ENCODE measurements at regions not wholly inside any gene's neighbourhood (a gene's known extent, or its start where the extent isn't known, plus 50 kb on each side); places are given as distances from the start of the nearest gene placed in this dataset.

DNA sequence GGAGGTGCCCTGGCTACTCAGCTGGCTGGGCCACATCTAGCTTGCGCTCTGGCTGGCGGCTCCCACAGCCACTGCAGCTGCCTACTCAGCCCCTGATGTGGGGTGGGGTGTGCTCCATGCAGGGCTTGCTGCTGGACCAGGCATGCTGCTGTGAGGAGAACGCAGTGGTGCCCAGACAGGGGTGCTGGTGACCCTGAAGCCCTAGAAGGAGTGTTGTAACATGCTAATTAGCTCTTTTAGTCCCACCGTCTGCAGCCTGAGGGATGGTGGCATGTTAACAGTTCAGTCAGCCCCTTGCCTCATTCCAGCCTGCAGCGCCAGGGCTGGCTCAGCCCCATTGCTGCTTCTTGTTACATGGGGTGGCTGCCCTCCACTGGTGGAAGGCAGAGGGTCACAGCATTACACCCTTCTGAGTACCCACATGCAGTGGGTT lies 642.3 kb downstream of the DMRTA1 start:
- Histone ChIP-seq H3K36me3 (ENCODE audit: low read length) (no peaks in the 10 kb centered on the region; the same call in 1 of the 2 replicates), H3K27ac (ENCODE audit: low read depth, low read length) (no peak overlapping the region), H2AFZ (ENCODE audit: low read depth, low read length, severe bottlenecking) (no peak overlapping the region), H3K9me3 (ENCODE audit: insufficient read depth, low read length) (no peaks in the 10 kb centered on the region), H3K27me3 (ENCODE audit: low read length) (no peaks in the 10 kb centered on the region), H3K4me3 (ENCODE audit: insufficient read depth, low read length, poor library complexity, severe bottlenecking) (no peak overlapping the region), H3K79me2 (ENCODE audit: insufficient read depth, low read length) (no peaks in the 10 kb centered on the region), H3K9me2 (replicated peaks; ENCODE audit: insufficient read depth, low read length) (no peaks in the 10 kb centered on the region), H3F3A (ENCODE audit: insufficient read depth) (no peaks in the 10 kb centered on the region), H3K4me2 (ENCODE audit: low read depth, low read length, poor library complexity, severe bottlenecking) (no peak overlapping the region), H3K9ac (ENCODE audit: low read length) (no peak overlapping the region), H4K20me1 (ENCODE audit: low read depth, low read length) (no peaks in the 10 kb centered on the region; the same call in 1 of the 2 replicates)
- TF ChIP-seq, protein P1, sequence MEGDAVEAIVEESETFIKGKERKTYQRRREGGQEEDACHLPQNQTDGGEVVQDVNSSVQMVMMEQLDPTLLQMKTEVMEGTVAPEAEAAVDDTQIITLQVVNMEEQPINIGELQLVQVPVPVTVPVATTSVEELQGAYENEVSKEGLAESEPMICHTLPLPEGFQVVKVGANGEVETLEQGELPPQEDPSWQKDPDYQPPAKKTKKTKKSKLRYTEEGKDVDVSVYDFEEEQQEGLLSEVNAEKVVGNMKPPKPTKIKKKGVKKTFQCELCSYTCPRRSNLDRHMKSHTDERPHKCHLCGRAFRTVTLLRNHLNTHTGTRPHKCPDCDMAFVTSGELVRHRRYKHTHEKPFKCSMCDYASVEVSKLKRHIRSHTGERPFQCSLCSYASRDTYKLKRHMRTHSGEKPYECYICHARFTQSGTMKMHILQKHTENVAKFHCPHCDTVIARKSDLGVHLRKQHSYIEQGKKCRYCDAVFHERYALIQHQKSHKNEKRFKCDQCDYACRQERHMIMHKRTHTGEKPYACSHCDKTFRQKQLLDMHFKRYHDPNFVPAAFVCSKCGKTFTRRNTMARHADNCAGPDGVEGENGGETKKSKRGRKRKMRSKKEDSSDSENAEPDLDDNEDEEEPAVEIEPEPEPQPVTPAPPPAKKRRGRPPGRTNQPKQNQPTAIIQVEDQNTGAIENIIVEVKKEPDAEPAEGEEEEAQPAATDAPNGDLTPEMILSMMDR (IDR thresholded peaks at IDR 0.05; ENCODE audit: insufficient read depth, low read length, poor library complexity, severe bottlenecking): no peak
- TF ChIP-seq EZH2phosphoT487 (conservative IDR thresholded peaks at IDR 0.05; ENCODE audit: low read length): no peak

DNA sequence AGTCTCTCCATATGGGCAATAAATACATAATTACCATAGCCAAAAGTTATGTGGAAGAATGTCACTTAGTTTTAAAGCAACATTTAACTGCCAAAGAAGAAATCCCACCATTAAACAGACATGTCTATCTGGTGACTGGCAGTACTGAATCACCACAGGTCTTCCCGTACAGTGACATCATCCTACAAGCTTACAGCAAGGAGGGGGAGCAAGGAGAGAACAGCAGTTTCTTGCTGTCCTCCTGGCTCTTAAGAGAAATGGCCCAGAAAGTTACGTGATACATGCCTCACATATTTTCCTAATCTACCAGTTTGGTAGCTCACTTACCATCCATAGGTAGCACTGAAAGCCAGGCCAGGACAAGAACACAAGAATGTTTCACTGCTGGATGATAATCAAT lies 671.0 kb downstream of the DMRTA1 start:
- Histone ChIP-seq H3K79me2 (ENCODE audit: insufficient read depth, low read length) (no peaks in the 10 kb centered on the region), H3K27ac (ENCODE audit: low read depth, low read length) (no peak overlapping the region), H3K4me2 (ENCODE audit: low read depth, low read length, poor library complexity, severe bottlenecking) (no peak overlapping the region), H3F3A (ENCODE audit: insufficient read depth) (no peaks in the 10 kb centered on the region), H4K20me1 (ENCODE audit: low read depth, low read length) (no peaks in the 10 kb centered on the region), H2AFZ (ENCODE audit: low read depth, low read length, severe bottlenecking) (no peak overlapping the region), H3K9ac (ENCODE audit: low read length) (no peak overlapping the region), H3K4me3 (ENCODE audit: insufficient read depth, low read length, poor library complexity, severe bottlenecking) (no peak overlapping the region), H3K9me2 (replicated peaks; ENCODE audit: insufficient read depth, low read length) (no peaks in the 10 kb centered on the region), H3K36me3 (ENCODE audit: low read length) (no peaks in the 10 kb centered on the region), H3K27me3 (ENCODE audit: low read length) (no peaks in the 10 kb centered on the region), H3K9me3 (ENCODE audit: insufficient read depth, low read length) (no peaks in the 10 kb centered on the region)
- TF ChIP-seq, protein P1 (IDR thresholded peaks at IDR 0.05; ENCODE audit: insufficient read depth, low read length, poor library complexity, severe bottlenecking): no peak
- no peak for TF ChIP-seq EZH2phosphoT487 (conservative IDR thresholded peaks at IDR 0.05; ENCODE audit: low read length)

DNA sequence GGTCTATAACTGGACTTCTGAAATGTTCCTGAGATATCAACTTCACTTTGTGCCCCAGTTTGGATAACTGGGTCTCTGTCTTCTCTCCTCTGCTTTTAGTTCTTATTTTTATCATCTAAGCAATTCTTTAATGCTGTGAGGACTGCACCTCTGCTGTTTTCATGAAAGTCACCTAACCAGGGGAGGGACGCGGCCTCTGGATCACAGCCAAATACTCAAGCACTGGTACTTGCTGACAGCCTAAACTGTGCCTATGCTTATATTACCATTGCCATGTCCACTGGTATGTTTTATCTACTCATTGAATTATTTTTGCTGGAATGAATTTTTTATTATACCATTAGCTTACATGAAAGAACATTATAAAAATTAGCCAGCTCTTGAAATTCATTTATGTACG lies 674.0 kb downstream of the DMRTA1 start:
- Histone ChIP-seq H3K27ac (ENCODE audit: low read depth, low read length) (no peak overlapping the region), H3K79me2 (ENCODE audit: insufficient read depth, low read length) (no peaks in the 10 kb centered on the region), H3K27me3 (ENCODE audit: low read length) (no peaks in the 10 kb centered on the region), H3K36me3 (ENCODE audit: low read length) (no peaks in the 10 kb centered on the region), H2AFZ (ENCODE audit: low read depth, low read length, severe bottlenecking) (no peak overlapping the region), H3K9ac (ENCODE audit: low read length) (no peak overlapping the region), H3K9me3 (ENCODE audit: insufficient read depth, low read length) (no peaks in the 10 kb centered on the region), H3K4me2 (ENCODE audit: low read depth, low read length, poor library complexity, severe bottlenecking) (no peak overlapping the region), H3F3A (ENCODE audit: insufficient read depth) (no peaks in the 10 kb centered on the region), H3K9me2 (replicated peaks; ENCODE audit: insufficient read depth, low read length) (no peaks in the 10 kb centered on the region), H3K4me3 (ENCODE audit: insufficient read depth, low read length, poor library complexity, severe bottlenecking) (no peak overlapping the region), H4K20me1 (ENCODE audit: low read depth, low read length) (no peaks in the 10 kb centered on the region)
- TF ChIP-seq EZH2phosphoT487 (conservative IDR thresholded peaks at IDR 0.05; ENCODE audit: low read length): no peak
- TF ChIP-seq, protein P1 (IDR thresholded peaks at IDR 0.05; ENCODE audit: insufficient read depth, low read length, poor library complexity, severe bottlenecking): no peak

Data from SU-DHL-6 (cell line).